Astrocyte of the cerebellum (primary cell): ENCODE measurements at regions not wholly inside any gene's neighbourhood (a gene's known extent, or its start where the extent isn't known, plus 50 kb on each side); places are given as distances from the start of the nearest gene placed in this dataset.

Source experiments
- DNase-seq: peaks from one replicate; pipeline ENCODE4 v3.0.0-alpha.2; 2011; ENCODE audit warnings: low read depth
- H3K4me3 ChIP-seq: 2 replicates; pipeline ENCODE4 v1.5.1; 2011; ENCODE audit warnings: mild to moderate bottlenecking, low read depth, low read length, moderate library complexity
- in situ Hi-C: cut with HindIII; loops from 2 replicates; pipeline ENCODE4 v1.10.0; 2017; ENCODE audit warnings: low sequenced_read_pairs
- TF ChIP-seq, protein P1 (sequence below): IDR thresholded peaks from 2 replicates; pipeline ENCODE4 v1.5.1; 2012; ENCODE audit warnings: low read length, low read depth, moderate library complexity, mild to moderate bottlenecking; ENCODE audit errors: missing control alignments

DNA sequence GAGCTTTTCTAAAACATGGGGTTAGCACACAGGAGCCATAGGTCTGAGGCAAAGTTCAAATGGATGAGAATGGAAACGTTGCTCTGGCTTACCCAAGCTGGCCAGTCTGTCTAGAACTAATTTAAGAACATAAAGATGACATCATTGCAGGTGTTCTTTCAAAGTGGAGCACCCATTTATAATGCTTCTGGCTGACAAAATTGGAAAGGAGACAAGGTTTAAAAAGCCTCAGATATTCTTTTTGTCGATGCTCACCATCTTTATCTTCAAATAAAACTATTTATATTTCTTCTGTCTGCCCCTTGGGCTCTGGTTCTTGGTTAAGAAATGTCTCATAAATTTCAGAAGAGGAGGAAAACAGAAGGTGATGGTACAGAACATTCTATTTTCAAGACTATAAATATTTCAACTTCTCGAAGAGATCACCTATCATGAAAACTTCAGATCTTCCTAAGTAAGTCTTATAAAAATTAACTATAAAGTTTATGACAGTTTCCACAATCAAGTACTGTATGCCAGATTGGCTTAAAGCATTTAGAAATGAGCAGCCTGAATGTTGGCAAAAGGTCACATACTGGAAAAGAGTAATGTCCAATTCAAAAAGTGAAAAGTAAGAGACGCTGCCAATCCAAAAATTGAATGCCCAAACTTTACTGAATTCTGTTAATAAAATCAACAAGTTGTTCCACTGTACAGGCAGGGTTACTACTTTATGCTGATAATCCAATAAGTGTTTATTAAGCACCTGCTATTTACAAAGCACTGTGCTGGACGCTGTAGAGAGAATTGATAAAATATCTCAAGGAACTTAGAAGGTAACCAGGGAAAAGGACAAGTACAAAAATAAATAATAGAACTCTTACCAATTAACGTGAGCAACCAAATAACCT is 92.0 kb downstream of the ETS2 start:
- in situ Hi-C loops: no loop called here
- no peak overlapping the region for H3K4me3 ChIP-seq
- no peak for DNase-seq
- TF ChIP-seq, protein P1, sequence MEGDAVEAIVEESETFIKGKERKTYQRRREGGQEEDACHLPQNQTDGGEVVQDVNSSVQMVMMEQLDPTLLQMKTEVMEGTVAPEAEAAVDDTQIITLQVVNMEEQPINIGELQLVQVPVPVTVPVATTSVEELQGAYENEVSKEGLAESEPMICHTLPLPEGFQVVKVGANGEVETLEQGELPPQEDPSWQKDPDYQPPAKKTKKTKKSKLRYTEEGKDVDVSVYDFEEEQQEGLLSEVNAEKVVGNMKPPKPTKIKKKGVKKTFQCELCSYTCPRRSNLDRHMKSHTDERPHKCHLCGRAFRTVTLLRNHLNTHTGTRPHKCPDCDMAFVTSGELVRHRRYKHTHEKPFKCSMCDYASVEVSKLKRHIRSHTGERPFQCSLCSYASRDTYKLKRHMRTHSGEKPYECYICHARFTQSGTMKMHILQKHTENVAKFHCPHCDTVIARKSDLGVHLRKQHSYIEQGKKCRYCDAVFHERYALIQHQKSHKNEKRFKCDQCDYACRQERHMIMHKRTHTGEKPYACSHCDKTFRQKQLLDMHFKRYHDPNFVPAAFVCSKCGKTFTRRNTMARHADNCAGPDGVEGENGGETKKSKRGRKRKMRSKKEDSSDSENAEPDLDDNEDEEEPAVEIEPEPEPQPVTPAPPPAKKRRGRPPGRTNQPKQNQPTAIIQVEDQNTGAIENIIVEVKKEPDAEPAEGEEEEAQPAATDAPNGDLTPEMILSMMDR: no peak

DNA sequence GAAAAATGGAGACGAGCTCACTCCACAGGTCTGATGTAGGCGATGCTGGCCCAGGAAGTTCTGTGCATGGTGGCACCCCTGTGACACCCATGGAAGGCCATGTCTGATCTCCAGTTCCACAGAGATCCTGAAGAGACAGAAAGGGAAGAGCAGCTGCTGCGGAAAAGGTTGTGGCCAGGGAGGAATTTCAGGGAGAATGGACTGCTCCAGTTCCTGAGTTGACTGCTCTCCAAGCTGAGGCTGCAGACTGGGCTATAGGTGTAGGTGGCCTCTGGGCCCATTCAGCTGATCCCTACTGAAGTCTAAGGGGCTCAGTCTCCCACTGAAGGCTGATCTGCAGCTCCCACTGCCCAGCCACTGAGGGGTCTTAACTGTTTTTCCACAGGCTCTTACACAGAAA is 89.2 kb downstream of the ETS2 start:
- in situ Hi-C loops: no loop called here
- H3K4me3 ChIP-seq: no peak overlapping the region

DNA sequence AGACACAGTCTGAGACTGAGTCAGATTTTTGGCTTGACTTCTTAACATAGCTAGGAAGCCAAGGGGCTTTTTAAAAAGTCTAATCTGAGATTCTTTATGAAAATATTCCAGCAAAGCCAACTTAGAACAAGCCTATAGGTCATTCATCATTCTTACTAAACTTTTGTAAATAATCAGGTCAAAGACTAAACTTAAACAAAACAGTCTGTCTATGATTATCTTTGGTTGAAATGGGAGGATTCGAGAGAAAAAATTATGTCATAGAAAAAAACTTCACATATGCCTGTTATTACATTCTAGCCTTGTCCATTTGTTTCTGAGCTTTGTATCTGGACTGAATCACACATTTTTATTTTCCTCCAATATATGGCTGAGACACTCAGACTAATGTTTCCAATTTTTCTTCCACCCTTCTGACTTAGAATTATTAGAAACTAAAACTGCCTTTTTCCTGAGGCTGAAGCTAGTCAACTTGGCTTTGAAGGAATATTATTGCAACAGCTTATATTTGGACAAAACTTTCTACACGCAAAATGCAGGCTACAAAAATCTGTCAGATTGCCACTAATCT is 83.3 kb downstream of the ETS2 start:
- TF ChIP-seq, protein P1: no peak
- no peak overlapping the region for H3K4me3 ChIP-seq
- in situ Hi-C loops: no loop called here
- no peak for DNase-seq

More for the DNA sequence above, 89.2 kb downstream of the ETS2 start:
- TF ChIP-seq, protein P1: no peak
- no peak for DNase-seq

DNA sequence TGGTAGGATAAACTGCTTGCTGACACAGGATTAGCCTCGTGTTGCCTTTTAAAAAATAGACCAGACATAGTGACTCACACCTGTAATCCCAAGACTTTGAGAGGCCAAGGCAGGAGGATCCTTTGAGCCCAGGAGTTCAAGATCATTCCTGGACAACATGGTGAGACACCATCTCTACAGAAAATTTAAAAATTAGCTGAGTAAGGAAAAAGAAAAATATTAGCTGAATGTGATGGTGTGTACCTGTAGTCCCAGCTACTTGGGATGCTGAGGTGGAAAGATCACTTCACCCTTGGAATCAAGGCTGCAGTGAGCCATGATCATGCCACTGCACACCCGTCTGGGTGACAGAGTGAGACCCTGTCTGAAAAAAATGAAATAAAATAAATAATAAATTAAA is 82.0 kb downstream of the ETS2 start:
- DNase-seq: no peak
- in situ Hi-C loops: no loop called here
- TF ChIP-seq, protein P1: no peak
- no peak overlapping the region for H3K4me3 ChIP-seq

DNA sequence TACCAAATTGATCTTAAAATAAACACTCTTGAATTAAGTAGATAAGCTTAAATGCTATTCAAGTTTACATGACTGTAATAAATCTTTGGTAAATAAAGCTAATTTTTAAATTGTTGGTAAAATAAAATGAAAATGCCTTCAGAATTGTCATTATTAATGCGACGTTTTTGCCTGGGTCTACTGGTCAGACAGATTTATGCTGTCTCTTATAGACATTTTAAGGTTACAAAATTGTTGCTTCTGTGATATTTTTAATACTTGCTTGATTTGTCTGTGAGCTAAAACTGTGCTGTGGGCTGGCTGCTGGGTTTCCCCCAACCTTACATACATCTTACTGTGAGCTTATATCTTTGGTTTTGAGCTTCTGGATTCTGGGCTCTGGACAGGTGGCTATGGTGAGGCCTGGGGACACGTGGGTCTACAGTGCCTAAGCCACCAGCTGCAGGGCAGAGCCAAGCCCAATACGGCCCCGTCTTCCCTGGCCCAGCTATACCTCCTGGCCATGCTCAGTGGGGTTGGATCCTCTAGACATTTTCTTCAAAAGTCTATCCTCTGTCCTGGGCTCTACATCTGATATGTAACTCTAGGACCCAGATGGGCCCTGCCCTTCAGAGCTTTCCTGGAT is 81.4 kb downstream of the ETS2 start:
- TF ChIP-seq, protein P1: no peak
- DNase-seq: no peak
- no peak overlapping the region for H3K4me3 ChIP-seq
- in situ Hi-C loops: no loop called here

DNA sequence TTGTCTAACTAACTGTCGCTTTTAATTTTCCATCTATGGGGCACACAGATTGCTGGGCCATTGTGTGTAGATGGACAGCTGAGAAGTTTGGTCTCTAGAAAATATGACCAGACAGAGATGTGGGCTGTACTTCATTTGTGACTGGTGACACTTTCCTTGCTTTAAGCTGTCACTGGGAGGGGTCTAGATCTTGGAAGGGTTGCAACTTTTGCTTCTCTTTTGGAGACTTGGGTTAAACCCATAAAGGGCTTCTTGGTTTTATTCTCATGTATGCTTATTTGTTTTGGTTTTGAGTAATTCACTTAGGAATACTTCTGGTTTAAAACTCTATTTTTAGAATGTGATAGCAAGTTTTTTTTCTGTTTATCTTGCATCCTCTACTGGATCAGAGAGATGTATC is 80.2 kb downstream of the ETS2 start:
- in situ Hi-C loops: no loop called here
- no peak for DNase-seq
- TF ChIP-seq, protein P1: no peak
- H3K4me3 ChIP-seq: no peak overlapping the region
